NCI-H146 (cell line): ENCODE measurements at regions not wholly inside any gene's neighbourhood (a gene's known extent, or its start where the extent isn't known, plus 50 kb on each side); places are given as distances from the start of the nearest gene placed in this dataset.
"Not testable (repeated sequence)": the region's sequence is repeated elsewhere in the genome, so short reads cannot be mapped to it uniquely, and the experiment has no call there.

Experiments used
- DNase-seq: peaks from one replicate; lab custom pipeline; 2025; lab: John Stamatoyannopoulos, UW

DNA sequence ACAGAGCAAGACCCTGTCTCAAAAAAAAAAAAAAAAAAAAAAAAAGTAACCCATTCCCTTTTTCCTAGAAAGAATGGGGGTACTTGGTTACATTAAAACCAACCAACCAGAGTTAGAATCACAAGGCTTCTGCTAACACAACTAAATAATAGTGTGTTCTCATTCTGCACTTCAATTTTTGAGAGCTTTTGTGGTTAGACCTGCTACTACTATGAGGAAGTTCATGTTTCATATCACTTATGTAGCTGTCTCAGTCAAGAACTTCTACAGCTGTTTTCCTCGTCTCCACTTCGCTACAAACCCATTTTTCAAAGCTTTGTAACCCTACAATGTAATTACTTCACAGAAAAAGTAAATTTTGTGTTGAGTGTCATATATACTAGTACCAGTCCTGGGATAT, 58.3 kb downstream of the PDHA2 start:
- DNase-seq: no peak

DNA sequence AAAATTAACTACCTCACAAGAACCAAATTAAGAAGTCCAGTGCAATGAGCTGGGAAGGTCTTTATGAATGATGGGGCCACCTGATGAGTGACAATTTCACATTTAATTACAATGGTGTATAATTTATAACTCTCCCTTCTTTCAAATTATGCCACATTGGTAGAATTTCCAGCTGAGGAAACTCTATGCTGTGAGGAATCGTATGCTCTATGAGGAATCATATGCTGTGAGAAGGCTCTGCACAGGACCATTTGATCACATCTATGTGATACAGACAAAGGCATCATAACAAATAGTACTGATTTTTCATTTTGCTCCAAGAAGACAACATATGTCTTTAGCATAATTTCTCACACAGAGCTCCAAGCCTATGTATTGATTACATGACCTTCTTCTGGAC, 69.3 kb downstream of the PDHA2 start:
- DNase-seq: no peak

DNA sequence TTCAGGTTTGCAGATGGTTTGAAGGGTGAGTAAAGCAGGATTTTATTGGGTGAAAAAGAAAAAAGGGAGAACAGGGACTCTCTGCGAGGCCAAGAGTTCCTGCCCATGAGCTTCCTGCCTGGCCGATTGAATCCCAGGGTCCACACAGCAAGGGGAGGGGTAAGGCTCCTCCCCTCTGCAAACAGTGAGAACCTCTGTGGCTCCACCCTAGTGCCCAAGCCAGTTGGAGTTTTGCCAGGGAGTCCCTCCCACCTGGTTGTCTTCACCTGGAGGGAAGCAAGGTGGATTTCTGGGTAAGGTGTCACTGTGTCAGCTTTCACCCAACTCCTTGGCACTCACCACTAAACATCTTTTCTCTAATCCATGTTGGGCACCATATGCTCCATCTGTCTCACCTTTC, 70.9 kb downstream of the PDHA2 start:
- no peak for DNase-seq

DNA sequence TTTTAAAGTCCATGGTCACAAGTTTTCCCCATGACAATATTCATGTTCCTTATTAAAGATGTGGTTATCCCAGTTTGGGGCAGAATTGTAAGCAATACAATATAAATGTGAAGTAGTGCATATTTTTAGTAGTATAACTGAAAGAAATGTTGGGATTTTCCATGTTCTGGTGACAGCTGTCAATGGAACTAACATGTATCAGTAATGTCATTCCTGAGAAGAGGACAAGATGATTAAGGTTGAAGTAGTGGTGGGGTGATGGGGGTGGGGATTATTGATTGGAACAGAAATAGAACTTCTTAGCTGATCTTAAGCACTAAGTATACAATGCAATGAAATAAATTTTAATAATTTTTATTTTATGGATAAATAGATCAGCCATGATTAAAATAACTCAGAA, 81.6 kb downstream of the PDHA2 start:
- DNase-seq: no peak

DNA sequence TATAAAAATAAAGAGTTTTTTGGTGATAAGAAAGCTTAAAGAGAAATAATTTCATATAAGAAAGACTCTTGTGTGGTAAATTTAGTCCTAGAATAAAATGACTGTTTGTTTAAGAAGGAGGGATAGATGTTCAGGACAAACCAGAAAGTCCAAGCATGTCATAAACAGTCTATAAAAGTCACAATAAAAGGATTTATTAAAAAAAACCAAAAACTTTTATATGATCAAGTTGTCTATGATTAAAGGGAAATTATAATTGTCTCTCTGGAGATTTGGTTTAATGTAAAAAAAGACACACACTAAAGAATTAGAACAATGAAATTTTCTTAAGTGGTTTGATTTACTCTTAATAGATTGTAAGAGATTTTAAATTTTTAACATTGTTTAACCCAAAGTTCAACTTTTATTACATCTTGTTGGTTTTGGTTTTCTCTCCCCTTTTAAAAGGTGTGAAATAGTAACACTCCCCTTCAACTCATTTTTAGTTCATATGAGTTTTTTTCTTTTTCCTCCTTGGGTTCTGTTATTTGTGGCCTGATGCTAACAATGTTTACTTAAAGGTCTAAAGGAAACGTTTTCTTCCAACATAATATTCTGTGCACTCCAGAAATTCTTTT, 89.7 kb downstream of the PDHA2 start:
- DNase-seq: no peak

DNA sequence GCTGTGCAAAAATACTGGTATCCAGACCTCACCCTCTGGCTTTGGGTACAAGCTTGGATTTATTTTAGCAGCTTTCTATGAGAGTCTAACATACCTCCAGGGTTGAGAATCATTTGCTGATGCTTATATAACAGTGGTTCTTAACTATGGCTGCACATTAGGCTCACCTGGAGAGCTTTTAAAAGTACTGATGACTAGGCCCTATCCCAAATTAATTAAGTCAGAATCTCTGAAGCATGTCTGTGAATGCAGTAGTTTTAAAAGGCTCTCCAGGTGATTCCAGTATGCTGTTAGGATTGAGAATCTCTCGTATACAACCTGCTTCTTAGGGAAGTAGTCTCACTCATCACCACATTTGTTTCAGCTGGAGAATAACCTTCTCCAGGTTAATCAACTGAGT, 99.2 kb downstream of the PDHA2 start:
- DNase-seq: no peak

DNA sequence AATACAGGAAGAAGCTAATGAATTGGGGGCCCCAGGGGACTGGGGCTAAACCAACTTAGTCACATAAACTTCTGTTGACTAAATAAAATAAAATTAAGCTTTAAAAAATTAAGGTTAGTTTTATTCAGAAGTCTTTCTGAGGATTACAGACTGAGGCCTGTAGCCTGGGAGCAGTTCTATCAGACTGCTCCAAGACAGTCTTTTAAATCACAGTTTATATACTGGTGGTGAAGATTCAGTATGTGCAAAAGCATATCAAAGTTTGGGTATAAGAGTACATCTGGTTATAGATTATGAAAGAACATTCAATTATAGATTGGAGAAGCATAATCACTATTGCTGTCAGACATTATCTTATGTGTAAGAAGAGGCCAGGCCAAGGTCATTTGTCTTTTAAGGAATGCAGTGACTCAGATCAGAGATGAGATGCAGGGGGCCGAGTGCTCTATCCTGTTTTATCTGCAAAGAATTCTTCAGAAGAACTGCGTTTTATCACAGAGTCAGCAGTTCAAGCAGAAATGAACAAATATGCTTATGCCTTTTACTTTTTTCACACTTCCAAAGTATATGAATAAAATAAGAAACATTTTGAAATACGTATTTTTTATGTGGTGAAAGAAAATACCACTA, 109.4 kb downstream of the PDHA2 start:
- no peak for DNase-seq

DNA sequence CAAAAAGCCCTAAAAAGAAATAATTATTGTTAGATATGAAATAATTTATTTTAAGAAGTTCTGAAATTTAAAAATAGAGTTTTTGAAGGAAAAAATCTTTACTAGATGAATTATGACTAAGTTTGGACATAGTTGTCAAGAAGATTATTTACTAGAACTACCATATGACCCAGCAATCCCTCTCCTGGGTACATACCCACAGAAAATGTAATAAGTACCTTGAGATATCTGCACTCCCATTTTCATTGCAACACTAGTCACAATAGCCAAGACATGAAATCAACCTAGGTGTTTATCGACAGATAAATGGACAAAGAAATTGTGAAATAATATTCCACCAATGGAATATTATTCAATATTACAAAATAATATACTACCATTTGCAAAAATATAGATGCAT, 109.9 kb downstream of the PDHA2 start:
- no peak for DNase-seq

DNA sequence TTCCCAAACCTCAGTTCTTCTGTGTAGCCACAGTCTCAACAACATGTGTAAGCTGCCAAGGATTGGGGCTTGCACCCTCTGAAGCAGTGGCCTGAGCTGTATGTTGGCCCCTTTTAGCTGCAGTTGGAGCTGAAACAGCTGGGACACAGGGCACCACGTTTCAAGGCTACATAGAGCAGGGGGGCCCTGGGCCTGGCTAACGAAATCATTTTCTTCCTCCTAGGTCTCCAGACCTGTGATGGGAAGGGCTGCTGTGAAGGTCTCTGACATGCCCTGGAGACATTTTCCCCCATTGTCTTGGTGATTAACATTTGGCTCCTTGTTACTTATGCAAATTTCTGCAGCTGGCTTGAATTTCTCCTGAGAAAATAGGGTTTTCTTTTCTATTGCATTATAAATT, 112.6 kb downstream of the PDHA2 start:
- DNase-seq: not testable (repeated sequence)

DNA sequence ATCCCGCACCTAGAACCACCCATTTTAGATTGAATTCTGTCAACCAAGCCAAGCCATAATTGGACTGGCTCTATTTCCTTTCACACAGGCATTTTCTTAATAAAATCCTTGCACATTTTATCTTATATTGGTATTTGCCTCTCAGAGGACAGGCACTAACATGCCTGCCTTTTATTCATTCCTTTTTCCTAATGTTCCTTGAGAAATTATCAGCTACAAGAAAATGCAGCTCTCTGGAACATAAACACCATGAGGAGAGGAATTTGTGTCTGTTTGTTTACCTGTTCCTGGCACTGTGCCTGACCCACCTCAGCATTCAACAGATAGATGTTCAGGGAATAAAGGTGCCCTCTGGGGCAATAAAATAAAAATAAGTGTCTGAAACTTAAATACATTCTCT, 116.2 kb downstream of the PDHA2 start:
- no peak for DNase-seq

DNA sequence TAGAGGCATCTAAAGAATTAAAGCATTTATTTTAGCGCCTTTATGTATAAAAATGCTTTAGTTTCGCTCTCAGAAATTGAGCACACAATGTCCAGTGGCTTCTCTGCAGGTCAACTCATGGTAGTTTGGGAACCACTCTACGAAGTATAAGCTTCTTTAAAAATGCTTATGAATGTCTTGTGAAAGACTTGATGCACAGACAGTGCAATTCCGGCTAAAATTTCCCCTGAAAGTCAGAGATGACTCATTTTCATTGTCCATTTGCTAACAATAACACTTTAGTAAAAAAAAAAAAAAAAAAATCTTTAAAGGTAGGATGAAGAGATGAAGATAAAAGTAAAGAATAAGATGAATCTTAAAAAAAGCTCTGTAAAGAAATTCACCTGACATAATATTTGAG, 117.2 kb downstream of the PDHA2 start:
- no peak for DNase-seq

DNA sequence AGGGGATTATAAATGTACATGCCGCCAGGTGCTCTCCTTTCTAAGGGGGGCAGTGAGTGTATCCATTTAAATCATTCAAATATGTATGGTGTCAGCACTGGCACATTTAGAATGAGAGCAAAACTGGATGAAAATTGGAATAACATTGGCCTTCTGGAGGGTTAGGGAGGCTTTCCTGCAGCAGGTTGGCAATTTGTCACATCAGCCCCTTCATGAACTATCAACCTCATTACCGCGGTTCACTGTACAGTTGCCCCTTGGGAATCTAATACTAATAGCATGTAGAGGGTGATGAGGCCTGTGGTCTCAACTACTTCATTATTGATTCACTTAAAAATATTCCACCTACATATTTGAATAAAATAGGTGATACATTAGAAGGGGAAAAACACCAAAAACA, 117.9 kb downstream of the PDHA2 start:
- DNase-seq: no peak

DNA sequence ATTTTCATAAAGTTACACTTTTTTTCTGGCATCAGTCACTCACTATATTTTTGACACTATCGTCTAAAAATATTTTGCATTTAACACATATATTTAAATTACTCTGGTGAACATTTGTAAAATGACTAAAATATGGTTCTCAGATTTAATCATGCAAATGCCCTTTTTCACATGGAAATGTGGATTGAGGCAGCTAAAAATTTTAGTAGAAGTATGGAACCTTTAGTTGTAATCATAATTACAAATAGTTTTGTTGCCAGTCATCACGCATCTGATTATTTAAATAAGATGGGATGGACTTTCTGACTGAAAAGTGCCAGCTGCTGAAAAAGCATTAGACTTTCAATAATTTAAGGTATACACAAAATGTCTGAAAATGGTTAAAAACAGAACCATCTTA, 119.3 kb downstream of the PDHA2 start:
- DNase-seq: no peak

DNA sequence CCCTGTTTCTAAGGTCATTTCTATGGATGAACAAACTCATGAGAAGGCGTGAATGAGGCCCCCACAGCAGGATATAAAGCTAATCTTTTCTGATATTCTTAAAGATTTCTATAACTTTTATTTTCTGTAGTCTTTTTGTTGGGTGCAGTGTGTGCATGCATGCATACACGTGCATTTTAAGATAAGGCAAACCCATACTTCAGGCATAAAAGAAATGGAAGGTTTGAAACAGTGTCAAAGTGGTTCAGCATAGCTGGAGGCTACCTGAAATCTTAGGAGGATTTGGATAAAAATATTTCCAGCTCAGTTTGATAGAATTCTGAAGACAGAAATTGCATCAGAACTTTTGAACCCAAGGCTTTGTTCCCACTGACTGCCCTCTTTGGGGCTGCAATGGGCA, 119.7 kb downstream of the PDHA2 start:
- no peak for DNase-seq

DNA sequence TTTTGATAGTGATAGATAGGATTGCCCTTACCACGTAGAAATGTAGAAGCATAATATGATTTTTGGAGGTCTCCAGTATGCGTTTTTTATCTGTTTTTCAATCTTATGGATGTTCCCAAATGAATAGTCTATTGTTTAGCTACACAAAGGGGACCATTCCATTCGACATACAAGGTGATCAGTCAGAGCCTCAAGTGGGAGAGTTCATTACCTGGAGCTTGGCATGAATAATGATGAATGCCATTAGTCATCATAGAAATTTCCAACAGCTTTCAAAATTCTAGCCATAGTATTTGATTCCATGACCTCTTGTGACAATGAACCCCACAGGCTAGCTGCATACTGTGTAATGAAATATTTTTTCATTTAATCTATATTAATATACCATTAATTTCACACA, 123.6 kb downstream of the PDHA2 start:
- DNase-seq: no peak

DNA sequence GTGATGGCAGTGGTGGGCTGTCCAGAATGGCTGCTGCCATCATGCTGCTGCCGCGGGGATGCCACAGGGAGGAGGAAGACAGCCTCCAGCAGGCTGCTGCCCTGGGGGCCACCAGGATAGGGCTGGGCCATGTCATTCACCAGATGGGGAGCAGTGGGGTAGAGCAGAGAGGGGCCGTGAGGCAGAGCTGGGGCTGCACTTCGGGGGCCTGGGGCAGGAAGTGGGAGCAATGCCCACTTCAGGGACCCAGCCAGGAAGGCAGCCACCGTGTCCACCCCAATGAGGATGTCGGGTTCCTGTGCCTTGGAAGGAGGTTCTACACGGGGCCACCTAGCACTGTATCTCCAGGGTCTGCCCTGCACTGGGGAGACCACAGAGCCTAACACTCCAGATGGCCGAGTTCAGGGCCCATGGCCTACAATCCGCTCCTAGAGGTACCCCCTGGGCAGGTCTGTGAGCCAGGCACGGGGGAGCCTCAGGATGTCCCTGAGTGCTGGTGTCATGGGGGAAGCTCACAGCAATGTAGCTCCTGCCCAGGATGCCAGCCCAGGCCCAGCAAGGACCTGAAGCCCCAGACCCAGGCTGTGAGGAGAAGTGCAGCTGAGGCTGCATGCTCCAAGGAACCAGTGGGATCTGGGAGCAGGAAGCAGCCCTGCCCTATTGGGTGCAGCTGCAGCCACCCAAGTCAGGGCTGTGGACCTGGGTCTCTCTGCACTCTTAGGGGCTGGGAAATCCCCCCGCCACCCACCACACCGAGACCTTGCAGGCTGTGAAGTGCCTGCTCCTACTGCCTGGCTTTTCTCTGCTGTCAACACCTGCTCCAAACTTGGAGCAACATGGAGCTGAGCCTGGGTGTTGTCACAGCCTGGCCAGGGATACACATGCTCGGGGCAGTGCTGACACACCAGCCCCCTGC, 140.3 kb downstream of the PDHA2 start:
- no peak for DNase-seq

DNA sequence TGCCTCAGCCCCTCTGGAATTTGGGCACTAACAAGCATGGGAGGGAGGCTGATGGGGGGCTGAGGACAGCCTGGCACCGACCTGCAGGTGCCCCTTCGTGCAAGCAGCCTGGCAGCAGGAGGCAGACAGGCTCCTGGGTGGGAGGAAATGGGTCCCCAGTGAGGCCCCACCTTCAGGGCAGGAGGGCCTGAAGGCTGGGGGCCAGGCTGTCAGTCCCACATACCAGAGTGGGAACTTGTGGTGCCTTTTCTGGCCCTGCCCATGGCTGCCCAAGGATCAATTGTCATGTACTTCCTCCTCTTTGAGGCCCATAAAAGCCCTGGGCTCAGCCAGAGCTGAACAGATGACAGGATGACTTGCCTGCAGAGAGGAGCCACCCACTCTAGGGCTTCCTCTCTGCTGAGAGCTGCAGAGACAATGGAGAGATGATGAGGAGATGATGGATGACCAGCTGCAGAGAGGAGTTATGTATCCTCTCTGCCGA, 141.0 kb downstream of the PDHA2 start:
- no peak for DNase-seq

DNA sequence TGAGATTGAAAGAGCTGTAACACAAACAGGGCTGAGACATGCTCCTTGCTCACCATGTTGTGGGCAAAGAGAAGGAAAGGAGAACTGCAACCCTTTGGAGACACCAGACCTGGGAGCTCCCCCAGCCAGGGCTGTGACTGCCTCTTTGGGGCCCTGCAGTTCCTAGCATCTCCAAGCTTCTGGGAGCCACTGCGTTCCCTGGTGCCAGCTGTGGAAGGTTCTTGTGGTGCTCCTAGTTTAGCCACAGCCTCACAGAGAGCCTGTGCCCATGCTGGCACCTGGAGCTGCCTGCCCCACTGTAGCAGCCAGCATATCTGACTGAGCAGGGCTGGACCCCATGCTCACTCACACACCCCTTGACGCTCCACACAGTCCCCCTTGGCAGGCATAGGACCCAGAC, 141.7 kb downstream of the PDHA2 start:
- DNase-seq: no peak

DNA sequence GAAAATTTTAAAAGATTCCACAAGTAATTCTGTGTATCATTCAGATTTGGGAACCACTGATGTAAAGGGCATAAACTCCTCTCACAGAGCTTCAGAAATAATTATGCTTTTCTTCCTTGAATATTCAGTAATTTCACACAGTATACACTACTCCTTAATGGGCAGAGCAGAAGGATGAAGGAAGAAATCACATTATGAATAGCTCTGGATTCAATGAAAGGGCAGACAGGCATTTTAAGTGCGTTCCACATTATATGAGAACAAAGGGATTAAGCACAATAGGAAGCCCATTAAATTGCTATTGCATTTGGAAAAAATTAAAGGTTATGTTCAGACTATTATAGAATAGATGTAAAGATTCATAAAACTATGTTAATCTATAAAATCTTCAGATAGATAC, 142.6 kb downstream of the PDHA2 start:
- DNase-seq: no peak

DNA sequence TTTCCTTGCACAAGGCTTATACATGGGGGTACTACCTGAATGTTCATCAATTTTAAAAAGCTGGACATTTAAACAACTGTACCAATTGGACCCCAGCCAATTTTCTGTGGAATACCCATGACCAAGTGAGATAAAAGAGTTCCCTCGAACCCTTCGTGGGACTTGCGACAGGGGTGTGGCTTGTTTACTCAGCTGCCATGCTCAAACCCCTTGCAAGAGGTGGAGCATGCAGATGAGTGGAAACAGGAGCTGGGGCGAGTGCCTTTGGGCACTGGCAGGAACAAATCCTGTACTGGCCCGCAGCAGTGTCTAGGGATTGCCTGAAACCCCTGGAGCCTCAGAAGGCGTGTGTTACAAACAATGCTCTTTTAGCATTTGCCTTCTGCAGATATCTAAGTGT, 144.2 kb downstream of the PDHA2 start:
- DNase-seq: no peak

DNA sequence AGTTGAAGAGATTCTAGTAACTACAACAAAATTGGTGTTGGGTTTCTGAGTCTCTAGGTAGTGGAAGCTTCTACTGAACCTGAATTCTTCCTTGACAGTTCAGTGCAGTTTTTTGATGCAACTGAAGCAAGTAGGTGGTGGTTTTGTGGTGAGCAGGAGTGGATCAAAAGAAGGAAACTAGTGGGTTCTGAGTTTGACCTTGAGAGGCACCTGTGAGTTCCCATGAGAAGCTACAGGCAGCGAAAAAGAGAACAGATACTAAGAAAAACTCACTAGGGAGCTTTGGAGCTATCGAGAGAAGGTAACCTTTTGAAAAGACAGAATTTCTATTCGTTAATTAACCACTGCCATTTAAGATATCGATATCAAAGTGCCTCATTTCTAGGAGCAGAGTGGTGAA, 145.2 kb downstream of the PDHA2 start:
- DNase-seq: no peak

DNA sequence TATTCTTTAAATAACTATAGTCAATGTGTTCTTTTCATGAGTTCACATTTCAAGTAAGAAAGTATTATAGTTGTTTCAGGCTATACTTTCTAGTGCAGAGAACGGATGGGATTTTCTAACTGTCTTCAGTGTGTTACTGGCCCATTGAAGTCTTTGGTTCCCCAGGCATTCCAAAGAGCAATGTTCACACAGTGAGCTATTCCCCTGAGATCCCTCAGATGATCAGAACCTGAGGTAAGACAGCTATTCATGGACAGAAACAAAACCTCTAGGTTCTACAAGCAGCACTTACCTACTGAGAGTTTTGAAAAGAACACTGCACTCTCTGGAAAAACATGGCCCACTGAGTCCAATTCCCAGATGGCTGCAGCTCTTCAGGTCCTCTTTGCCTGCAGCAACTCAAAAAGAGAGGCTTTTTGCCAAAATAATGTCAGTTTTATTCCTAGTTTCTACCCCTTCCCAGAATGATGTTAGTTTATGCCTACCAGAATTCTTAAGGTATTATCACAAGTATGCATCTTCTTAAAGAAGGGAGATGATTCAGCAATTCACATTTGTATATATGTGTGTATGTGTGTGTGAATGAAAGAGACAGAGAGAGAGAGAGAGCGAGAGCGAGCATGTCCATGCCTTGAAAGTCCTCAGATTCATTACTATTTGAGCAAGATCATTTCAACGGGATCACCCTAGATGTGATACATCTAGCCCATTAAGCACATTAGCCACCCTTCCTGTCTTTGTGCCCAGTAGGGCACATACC, 146.1 kb downstream of the PDHA2 start:
- no peak for DNase-seq
